SKM-1 (cell line): ENCODE measurements at regions not wholly inside any gene's neighbourhood (a gene's known extent, or its start where the extent isn't known, plus 50 kb on each side); places are given as distances from the start of the nearest gene placed in this dataset.
"Not testable (repeated sequence)": the region's sequence is repeated elsewhere in the genome, so short reads cannot be mapped to it uniquely, and the experiment has no call there.

ENCODE experiments used
- DNase-seq: peaks from one replicate; lab custom pipeline; 2025; ENCODE audit not compliant: unreplicated experiment; lab: John Stamatoyannopoulos, UW

DNA sequence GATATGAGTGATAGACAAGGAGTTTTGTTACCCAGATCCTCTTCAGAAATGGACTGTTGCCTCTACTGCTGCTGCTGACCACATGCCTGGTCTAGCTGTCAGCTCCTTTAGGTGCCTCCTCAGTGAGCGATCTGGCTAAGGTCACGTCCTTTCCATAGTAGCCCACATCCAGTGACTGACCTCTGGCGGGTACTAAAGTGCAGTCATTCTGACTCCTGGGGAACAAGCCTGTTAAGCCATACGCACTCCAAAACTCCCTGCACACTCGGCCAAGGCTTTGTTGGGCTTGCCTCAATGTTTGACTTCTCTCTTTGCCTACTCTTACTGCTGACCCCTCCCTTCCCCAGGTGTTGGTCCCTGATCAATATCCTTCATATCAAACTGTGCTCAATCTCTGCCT is 685.2 kb downstream of the IRS1 start:
- DNase-seq = no peak

DNA sequence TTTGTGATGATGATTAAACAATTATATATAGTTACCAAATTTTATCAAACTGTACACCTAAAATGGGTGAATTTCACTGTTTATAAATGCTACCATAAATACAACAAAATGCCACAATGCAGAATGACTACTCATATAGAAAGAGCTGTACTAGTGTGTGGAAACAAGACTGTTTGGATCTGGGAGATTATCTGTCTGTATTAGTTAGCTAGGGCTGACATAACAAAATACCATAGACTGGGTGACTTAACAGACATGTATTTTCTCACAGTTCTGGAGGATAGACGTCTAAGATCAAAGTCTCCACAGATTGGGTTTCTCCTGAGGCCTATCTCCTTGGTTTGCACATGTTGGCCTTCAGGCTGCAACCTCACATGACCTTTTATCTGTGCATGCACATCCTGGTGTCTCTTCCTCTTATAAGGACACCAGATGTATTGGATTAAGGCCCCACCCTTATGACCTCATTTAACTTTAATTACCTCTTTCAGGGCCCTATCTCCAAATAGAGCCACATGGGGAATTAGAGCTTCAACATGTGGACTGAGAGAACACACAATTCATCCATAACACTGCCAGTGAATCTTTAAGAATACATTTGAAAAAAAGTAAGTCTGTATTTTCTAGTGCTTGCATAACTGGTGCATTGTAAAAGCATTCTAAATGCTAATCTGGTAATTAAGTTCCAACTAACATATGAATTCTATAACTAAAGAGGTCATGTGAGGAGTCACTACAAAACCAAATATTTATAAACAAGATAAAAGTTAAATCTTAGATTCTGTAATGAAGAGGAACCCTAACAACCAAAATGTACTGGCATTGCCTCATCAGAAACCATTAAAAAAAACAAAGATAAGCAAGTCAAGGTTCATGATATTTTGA is 699.6 kb downstream of the NYAP2 start:
- DNase-seq = no peak

DNA sequence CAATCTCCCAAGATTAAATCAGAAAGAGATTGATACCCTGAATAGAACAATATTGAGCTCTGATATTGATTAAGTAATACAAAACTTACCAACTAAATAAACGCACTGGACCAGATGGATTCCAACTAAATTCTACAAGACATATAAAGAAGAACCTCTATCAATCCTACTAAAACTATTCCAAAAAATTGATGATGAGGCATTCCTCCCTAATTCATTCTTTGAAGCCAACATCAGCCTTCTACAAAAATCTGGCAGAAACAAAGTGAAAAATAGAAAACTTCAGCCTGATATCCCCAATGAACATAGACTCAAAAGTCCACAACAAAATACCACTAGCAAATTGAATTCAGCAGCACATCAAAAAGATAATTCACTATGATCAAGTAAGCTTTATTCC is 695.5 kb downstream of the NYAP2 start:
- DNase-seq = no peak

DNA sequence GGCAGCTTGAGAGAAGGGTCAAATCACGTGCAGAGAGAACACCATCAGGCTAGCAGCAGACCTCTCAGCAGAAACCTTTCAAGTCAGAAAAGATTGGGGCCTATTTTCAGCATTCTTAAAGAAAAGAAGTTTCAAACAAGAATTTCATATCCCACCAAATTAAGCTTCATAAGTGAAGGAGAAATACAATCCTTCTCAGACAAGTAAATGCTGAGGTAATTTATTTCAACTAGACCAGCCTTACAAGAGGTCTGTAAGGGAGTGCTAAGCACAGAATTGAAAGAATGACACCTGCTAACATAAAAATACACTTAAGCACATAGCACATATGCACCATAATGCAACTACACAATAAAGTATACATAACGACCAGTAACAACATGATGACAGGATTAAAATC is 693.9 kb downstream of the NYAP2 start:
- DNase-seq = no peak

DNA sequence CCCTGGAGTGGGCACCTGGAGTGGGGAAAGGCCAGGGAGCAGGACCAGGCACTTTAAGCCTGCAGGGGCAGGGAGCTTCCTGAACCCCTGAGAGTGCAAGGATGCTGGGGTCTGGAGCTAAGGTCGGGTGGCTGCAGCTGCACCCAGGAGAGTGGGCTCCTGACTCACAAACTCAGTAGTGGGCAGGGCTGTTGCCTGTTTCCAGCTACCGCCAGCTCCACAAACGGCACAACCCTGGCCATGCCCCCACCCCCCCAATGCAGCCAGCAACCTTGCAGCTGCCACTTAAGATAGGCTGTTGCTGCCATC is 688.8 kb downstream of the NYAP2 start:
- DNase-seq = no peak

DNA sequence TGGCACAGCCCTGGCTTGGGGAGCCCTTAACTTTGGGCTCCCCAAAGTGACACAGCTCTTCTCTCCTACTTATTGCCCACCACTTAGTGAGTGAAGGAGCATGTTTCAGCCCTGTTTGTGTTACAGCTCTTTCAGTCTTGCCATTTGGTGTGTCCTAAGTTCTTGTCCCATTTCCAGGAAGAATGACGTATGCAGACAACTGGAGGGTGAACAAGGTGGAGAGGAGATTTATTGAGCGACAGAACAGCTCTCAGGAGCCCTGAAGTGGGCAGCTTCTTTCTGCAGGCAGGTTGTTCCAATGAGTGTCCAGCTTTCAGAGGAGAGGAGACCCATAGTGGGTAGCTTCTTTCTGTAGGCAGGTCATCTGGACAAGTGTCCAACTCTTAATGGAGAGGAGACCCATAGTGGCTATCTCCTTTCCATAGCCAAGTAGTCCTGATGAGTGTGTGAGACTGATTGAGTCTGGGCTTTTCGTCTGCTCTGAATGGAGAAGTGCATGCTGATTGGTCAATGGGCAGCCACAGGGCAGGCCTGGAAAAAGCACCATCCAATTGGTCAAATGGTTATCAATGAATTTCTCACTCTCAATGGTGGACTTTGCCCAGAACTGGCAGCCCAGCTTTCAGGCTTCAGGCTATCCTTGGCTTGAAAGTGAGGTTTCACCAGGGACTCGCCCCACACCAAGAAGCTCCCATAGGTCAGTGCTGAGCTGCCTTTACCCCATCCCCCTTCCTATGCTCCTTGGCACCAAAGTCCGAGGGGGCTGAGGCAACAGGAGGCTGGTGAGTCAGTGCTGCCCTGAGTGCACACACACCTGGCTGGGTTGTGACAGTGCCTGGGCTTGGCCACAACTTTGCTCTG is 688.2 kb downstream of the NYAP2 start:
- no peak for DNase-seq

DNA sequence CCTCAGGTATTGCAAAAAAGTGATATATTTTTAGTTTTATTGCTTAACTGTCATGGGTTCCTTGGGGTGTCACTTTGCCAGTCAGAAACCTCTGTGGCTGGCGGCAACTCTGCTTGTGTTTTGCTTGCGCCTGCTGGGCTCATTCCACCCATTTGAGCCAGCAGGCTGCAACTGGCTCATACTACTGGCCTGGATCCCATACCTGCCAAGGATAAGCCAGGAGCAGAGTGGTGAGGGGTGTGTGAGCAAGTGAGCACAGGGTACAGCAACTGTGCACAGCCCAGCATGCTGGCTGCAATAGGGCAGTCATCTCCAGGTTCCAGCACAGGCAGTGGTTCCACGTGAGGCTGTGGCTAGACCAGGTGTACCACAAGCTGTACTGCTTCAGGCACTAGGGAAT is 687.5 kb downstream of the NYAP2 start:
- no peak for DNase-seq

DNA sequence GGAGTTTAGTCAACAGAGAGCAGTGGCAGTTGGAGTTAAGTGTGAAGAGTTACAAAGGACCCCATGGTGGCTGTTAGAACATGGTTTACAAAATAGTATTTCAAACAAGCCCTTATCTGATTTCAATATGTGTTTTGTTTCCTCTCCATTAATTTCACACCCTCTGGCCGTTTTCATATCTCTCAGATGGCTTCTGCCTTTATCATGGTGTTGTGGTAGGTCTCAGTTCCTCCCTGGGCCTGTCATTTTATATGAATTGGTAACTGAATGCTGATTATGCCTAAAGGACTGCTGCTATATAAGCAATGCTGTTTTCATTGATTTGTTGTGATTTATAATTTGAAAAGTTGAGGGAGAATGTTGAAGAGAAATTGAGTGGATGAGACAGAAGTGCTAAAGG is 686.7 kb downstream of the NYAP2 start:
- DNase-seq = no peak

DNA sequence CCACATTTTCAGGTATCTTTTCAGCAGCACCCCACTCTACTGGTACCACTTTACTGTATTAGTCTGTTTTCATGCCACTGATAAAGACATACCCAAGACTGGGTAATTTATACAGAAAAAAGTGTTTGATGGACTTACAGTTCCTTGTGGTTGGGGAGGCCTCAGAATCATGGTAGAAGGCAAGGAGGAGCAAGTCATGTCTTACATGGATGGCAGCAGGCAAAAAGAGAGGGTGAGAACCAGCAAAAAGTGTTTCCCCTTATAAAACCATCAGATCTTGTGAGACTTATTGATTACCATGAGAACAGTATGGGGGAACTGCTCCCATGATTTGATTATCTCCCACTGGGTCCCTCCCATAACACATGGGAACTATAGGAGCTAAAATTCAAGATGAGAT is 685.9 kb downstream of the NYAP2 start:
- not testable (repeated sequence) for DNase-seq

DNA sequence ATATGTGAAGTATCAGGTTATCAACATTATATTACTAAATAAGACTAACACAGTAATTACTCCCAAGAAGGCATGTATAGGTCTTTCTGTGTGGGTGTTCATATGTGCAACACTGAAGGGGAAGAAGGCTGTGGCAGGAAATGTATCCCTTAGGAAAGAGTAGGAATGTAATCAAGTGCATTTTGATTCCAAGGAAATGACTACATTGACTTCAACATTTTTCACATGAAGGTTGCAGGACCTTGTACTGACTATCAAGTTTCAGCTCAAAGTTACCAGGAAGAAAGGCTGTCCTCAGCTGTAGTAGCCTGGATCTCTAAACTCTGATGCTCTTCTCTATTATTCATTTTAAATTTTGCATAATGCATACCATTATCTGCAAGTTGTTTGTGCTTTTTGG is 680.8 kb downstream of the NYAP2 start:
- DNase-seq = no peak

DNA sequence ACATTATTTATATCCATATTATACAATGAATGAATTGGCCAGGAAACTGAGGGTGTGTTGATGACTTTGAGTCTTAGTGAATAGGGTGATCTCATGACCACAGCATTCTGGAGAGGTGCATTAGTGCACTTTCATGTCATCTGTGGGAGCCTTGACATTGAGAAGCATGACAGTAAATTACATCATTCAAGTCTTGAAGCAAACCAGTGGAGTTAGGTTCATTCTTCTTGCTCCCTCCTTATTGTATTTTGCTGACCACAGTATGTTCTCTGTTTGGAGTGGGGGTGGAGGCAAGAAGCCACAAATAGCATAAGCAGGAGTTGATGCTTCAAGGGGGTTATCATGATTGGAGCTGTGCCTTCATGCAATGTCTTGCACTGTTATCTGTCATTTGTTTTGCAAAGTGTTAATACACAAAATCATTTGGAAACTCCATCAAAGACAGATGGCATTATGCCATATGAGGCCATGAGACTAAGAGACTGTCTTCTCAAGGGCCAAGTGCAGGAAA is 680.2 kb downstream of the NYAP2 start:
- DNase-seq = no peak

DNA sequence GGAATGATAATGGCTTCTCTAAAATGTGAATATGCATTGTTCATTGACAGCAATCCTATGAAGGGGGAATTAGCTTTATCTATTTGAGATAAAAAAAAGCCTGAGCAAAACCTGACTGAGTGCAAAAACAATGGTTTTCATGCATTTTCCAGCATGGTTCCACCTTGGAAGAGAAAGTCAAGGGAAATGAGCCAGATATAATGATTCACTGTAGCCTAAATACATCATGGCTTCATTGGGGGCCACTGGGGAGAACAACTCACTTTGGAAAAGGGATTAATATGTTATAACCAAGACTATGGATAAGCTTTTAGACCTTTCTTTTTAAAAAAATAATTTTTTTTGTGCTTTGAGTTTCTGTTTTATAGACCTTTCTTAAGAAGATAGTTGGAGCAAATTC is 679.7 kb downstream of the NYAP2 start:
- no peak for DNase-seq

DNA sequence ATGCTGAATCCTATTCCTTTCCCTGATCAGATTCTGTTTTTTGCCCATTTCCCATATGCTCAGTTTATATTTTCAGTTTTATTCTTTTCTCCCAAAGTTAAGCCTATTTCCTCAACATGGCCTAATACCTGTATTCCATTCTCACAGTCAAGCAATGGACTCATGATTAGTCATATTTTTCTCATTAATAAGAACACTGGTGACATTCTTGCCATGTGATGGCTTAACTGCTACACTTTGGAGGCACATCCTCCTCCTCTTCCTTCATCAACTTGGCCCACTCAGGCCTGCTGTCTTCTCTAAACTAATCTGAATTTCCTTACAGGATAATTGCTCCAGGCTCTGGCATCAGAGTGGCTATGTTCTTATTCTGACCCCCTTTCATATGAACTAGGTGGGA is 679.2 kb downstream of the NYAP2 start:
- DNase-seq = no peak

DNA sequence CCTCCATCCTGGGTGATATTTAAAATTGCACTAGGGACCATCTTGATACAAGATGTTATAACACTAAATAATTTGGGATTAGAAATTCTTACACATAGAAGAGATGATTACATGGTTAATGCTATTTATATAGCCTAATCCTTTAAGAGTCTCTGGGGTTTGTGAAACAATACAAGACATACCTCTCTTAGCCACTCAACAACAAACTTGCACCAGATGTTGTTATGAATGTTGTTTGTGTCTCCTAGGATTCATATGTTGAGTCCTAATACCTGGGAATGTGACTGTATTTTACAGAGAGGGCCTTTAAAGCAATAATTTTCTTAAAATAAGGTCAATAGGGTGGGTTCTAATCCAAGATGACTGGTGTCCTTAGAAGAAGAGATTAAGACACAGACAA is 678.3 kb downstream of the NYAP2 start:
- DNase-seq = no peak

DNA sequence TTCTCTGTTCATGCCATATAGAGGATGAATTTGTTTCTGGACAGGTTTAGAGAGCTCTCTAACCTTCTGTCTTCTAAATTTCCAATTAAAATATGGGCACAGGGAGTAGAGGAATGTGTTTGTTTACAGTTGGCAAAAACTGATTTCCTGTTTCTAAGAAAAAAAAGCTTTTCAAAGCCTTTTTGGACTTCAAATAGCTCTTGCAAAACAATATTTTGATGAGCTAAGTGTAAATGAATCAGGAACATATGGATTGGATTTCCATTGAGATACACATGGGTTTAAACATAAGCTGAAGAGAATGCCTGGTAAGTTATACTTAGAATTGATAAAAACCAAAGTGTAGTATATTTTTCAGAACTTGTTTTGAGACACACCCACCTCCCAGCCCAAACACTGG is 677.5 kb downstream of the NYAP2 start:
- DNase-seq = no peak

DNA sequence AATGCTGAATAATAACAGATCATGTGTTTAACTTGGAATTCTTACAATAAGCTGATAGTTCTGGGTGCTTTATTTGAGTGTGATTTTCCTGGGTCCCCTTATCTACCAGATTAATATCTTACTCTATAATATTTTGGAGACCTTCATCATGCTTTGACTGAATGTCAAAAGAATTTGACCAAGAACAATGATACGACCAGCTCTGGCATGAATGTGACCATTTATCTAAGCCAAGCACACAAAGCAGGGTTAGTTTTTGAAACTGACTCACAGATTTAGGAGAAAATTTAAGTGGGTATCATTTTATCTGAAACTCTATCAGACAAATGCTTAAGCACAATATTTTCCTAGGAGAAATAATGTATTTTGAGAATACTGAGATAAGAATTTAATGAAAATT is 677.0 kb downstream of the NYAP2 start:
- no peak for DNase-seq

DNA sequence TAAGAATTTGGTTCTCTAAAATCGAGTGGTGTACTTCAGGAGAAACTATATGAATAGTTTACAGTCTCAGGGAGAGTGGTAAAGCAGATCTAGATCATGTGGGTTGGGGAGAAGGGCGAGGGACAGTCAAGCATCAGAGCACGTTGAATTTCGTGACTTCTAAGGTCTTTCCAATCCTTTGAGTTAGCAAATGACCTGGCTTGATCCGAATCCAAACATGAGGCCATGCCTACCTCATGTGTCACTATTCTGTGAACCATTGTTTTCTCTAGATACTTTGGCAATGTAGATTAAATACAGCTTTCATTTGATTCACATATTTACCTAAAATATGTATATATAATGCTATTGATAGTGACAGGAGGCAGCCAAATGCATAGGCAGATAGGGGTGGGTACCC is 674.9 kb downstream of the NYAP2 start:
- no peak for DNase-seq

DNA sequence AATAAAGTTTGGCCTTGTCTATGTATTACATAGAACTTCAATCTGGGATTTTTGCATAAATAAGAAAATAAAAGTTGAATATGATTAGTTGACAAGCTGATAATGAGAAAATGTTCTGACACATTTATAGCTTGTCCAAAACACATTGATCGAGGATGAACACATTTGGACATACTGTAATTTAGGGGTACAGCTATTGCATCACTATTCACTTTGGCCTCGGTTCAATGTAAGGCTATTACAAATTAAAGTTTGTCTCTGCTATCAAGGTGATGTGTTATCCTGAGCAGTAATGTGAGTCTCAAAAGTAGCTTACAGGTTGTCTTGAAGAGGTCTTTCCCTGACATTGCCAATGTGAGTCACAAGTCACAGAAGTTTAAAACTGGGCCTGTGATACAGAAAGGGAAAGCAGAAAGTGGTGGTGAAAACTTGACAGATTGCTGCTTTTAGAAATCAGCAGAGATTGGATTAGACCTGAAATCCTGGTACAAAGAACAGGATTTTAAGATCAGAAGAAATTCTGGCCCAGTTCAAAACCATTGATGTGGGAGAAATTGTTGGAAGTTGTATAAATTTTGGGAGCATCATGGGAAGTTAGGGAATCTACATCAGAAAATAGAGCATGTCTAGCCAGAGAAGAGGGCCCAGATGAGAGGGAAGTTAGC is 674.1 kb downstream of the NYAP2 start:
- DNase-seq = no peak

DNA sequence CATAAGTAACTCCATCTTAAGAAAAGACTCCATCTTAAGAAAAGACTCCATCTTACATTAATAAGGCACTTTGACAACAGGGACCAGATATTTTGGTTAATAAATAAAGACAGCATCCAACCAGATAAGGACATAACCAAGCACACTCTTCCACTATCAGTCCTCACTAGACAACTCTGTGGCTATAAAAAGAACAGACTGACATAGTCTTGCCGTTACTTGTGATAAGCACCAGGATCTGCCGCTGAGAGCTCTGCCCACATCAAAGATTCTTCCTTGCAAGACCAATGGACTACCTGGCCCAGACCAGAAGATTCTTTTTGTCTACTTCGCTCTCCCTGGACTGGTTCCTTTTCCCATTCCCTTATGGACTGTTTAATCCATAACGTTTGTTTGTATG is 667.4 kb downstream of the NYAP2 start:
- DNase-seq = no peak

DNA sequence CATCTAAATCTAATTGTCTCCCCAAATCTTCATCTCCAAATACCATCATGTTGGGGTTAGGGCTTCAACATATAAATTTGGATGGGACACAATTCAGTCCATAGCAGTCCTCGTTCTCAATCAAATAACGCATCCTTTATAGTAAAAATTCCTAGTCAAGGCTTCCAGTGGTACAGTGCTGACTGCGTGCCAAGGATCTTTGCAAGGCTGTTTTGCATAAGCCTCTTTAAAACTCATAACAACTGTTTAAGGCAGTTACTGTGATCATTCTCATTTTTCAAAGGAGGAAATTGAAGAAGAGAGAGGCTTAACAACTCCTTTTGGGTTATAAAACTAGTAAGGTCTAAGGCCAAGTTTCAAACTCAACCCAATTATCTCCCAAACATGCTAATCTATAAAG is 666.9 kb downstream of the NYAP2 start:
- DNase-seq = no peak

DNA sequence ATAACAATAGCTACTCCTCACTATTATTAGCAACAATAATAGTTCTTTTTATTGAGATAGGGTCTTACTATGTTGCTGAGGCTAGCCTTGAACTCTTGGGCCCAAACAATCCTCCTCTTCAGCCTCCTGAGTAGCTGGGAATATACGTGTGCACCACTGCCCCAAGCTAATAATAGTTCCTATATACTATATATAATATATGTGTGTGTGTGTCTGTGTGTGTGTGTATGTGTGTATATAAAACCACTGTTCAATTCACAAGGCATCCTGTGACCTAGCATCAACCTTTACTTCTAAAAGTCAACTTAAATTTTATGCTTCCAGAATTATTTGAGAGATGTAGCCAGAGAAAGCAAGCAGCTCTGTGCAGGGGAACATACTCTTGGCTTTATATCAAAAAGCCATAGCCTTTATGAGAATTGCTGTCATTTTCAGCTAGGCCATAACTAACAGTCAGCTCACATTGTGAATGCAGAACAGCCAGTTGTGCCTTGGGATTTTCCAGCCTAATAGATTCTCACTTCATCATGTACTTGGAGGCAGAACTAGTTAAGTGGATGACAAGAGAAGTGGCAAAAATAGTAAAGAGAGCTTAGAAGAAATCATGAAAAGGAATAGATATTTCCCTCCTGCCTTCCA is 665.5 kb downstream of the NYAP2 start:
- DNase-seq = no peak
